Esophagus muscularis mucosa (tissue), 4 donors: ENCODE measurements at regions not wholly inside any gene's neighbourhood (a gene's known extent, or its start where the extent isn't known, plus 50 kb on each side); places are given as distances from the start of the nearest gene placed in this dataset.
"Not testable (repeated sequence)": the region's sequence is repeated elsewhere in the genome, so short reads cannot be mapped to it uniquely, and the experiment has no call there.

Experiments used
- DNase-seq: peaks from one replicate; pipeline ENCODE4 v3.0.0-alpha.2; 2017; ENCODE audit errors: extremely low spot score
- H3K27ac ChIP-seq, 4 donors: fragments of 200-600 bp; sonication (generic); replicated peaks in 1 of 4; 1 replicate in 3 of 4; 2 replicates in 1 of 4; pipeline ENCODE4 v1.5.1; 2016 to 2019; ENCODE audit warnings: mild to moderate bottlenecking in 1 of 4
- H3K27me3 ChIP-seq, 4 donors: fragments of 200-600 bp; sonication (generic); one replicate each; pipeline versions ENCODE4 v1.5.1 to v1.6.0; 2016 to 2019
- H3K36me3 ChIP-seq, 4 donors: fragments of 200-600 bp; sonication (generic); one replicate each; pipeline ENCODE4 v1.5.1; 2016 to 2019
- H3K4me1 ChIP-seq, 4 donors: fragments of 200-600 bp; sonication (generic); one replicate each; pipeline ENCODE4 v1.5.1; 2016 to 2019
- H3K4me3 ChIP-seq, 4 donors: fragments of 200-600 bp; sonication (generic); 1 replicate in 2 of 4; 2 replicates in 2 of 4; pipeline ENCODE4 v1.5.1; 2016 to 2019; ENCODE audit warnings: mild to moderate bottlenecking in 4 of 4, moderate library complexity in 1 of 4
- H3K9me3 ChIP-seq, 4 donors: fragments of 200-600 bp; sonication (generic); 1 replicate in 3 of 4; 2 replicates in 1 of 4; pipeline ENCODE4 v1.5.1; 2016 to 2019
- CTCF ChIP-seq, 3 experiments: fragments of 200-600 bp in 2 of 3; fragments of 450-650 bp in 1 of 3; sonication (generic) in 2 of 3; IDR thresholded peaks; one replicate each; pipeline ENCODE4 v1.5.1; 2017 to 2019; ENCODE audit warnings: antibody characterized with exemption in 3 of 3, mild to moderate bottlenecking in 2 of 3, moderate library complexity in 1 of 3
- EP300 ChIP-seq: sonication (generic); formaldehyde crosslinking; IDR thresholded peaks from one replicate; pipeline ENCODE4 v1.6.1; 2017; ENCODE audit warnings: antibody characterized with exemption
- POLR2A ChIP-seq: fragments of 450-650 bp; IDR thresholded peaks from one replicate; pipeline ENCODE4 v1.6.1; 2017; ENCODE audit warnings: antibody characterized with exemption, moderate library complexity, mild to moderate bottlenecking, low read depth
- POLR2AphosphoS5 ChIP-seq, 2 donors: sonication (generic); formaldehyde crosslinking; IDR thresholded peaks; one replicate each; pipeline ENCODE4 v1.6.1; 2017; ENCODE audit warnings: antibody characterized with exemption in 2 of 2
- WGBS: methylation state at CpG from one replicate; pipeline ENCODE4 v1.1.5; 2018; 5-methylcytosine and 5-hydroxymethylcytosine counted together
- intact Hi-C: fragments of 100-400 bp; cut with DNase I; formaldehyde crosslinking; loops from one replicate; pipeline ENCODE4 v1.15.1; 2023

GRCh38 chr17:26731005-26731921, 562.7 kb upstream of the WSB1 start:
- intact Hi-C loops, result no loop called here
- Histone ChIP-seq H3K36me3 (no peaks in the 10 kb centered on the region), H3K27me3 (peaks cover 0 to 23% (median 0%) of the 10 kb centered on the region in 4 donors), H3K9me3 (peaks cover 0 to 12% (median 8%) of the 10 kb centered on the region in 4 donors), H3K4me1 (no peaks in the 10 kb centered on the region), H3K27ac (no peak overlapping the region), H3K4me3 (no peak overlapping the region)
- 62% methylated on average over 95 of the region's 96 CpGs for WGBS
- DNase-seq, result no peak
- TF ChIP-seq CTCF (IDR thresholded peaks at IDR 0.05) (no peak), EP300 (no peak), POLR2AphosphoS5 (IDR thresholded peaks at IDR 0.05) (no peak), POLR2A (no peak)

- intact Hi-C loops, H3K27ac ChIP-seq: not testable (repeated sequence)
Measured at GRCh38 chr17:26731926-26732325, 562.0 kb upstream of the WSB1 start.

GRCh38 chr17:26734775-26735174, 559.1 kb upstream of the WSB1 start:
- intact Hi-C loops, DNase-seq, H3K27ac ChIP-seq, H3K4me3 ChIP-seq, H3K4me1 ChIP-seq, H3K36me3 ChIP-seq: not testable (repeated sequence)
- WGBS, result 53% methylated on average over 2 of the region's 2 CpGs
- H3K9me3 ChIP-seq, result peaks cover 0 to 17% (median 9%) of the 10 kb centered on the region in 4 donors
- peaks cover 0 to 23% (median 0%) of the 10 kb centered on the region in 4 donors for H3K27me3 ChIP-seq

More at GRCh38 chr17:26731926-26732325, 562.0 kb upstream of the WSB1 start:
- not testable (repeated sequence) for H3K4me3 ChIP-seq, H3K36me3 ChIP-seq, DNase-seq, H3K4me1 ChIP-seq
- peaks cover 0 to 15% (median 9%) of the 10 kb centered on the region in 4 donors for H3K9me3 ChIP-seq
- H3K27me3 ChIP-seq, result peaks cover 0 to 23% (median 0%) of the 10 kb centered on the region in 4 donors
- WGBS, result 69% methylated on average over 21 of the region's 22 CpGs

- H3K4me1 ChIP-seq, H3K36me3 ChIP-seq, H3K27ac ChIP-seq, H3K4me3 ChIP-seq, intact Hi-C loops, DNase-seq: not testable (repeated sequence)
- Histone ChIP-seq H3K9me3 (peaks cover 0 to 17% (median 6%) of the 10 kb centered on the region in 4 donors), H3K27me3 (peaks cover 0 to 20% (median 0%) of the 10 kb centered on the region in 4 donors)
- WGBS, result 82% methylated on average over 5 of the region's 6 CpGs
Measured at GRCh38 chr17:26735977-26736376, 557.9 kb upstream of the WSB1 start.

GRCh38 chr17:26765860-26766709, 527.8 kb upstream of the WSB1 start:
- H3K9me3 ChIP-seq, result no peaks in the 10 kb centered on the region
- H3K36me3 ChIP-seq, result no peaks in the 10 kb centered on the region
- DNase-seq, result no peak
- no peaks in the 10 kb centered on the region for H3K4me1 ChIP-seq
- peaks cover 0 to 24% (median 8%) of the 10 kb centered on the region in 4 donors for H3K27me3 ChIP-seq
- H3K4me3 ChIP-seq, result no peak overlapping the region
- H3K27ac ChIP-seq, result no peak overlapping the region
- 55% methylated on average over 103 of the region's 103 CpGs for WGBS
- intact Hi-C loops, result no loop called here
- TF ChIP-seq POLR2AphosphoS5 (IDR thresholded peaks at IDR 0.05) (no peak), POLR2A (no peak), CTCF (IDR thresholded peaks at IDR 0.05) (no peak), EP300 (no peak)

- 59% methylated on average over 39 of the region's 40 CpGs for WGBS
- intact Hi-C loops, result no loop called here
- Histone ChIP-seq H3K4me3 (no peak overlapping the region), H3K27me3 (peaks cover 0 to 24% (median 8%) of the 10 kb centered on the region in 4 donors), H3K36me3 (no peaks in the 10 kb centered on the region), H3K4me1 (no peaks in the 10 kb centered on the region), H3K9me3 (no peaks in the 10 kb centered on the region), H3K27ac (no peak overlapping the region)
- TF ChIP-seq POLR2A, result no peak
- TF ChIP-seq EP300, result no peak
- DNase-seq, result no peak
Measured at GRCh38 chr17:26766743-26767142, 527.2 kb upstream of the WSB1 start.
